GM12801 (cell line): ENCODE measurements at regions not wholly inside any gene's neighbourhood (a gene's known extent, or its start where the extent isn't known, plus 50 kb on each side); places are given as distances from the start of the nearest gene placed in this dataset.

ENCODE experiments used
- CTCF ChIP-seq: IDR thresholded peaks from one replicate; pipeline ENCODE4 v1.5.1; 2011; ENCODE audit warnings: control low read depth; ENCODE audit not compliant: insufficient read length; ENCODE audit errors: extremely low read depth

- TF ChIP-seq CTCF: no peak
These were observed 117.0 kb upstream of the SYT6 start for GRCh38 chr1:114270718-114271117.

GRCh38 chr1:114270282-114270681 is 116.6 kb upstream of the SYT6 start:
- no peak for TF ChIP-seq CTCF

- no peak for TF ChIP-seq CTCF
These were observed 115.9 kb upstream of the SYT6 start for GRCh38 chr1:114269539-114269938.

- TF ChIP-seq CTCF: no peak
These were observed 109.7 kb upstream of the SYT6 start for GRCh38 chr1:114263343-114263742.

- no peak for TF ChIP-seq CTCF
These were observed 108.7 kb upstream of the SYT6 start for GRCh38 chr1:114262337-114262736.

GRCh38 chr1:114260805-114261484 is 107.3 kb upstream of the SYT6 start:
- no peak for TF ChIP-seq CTCF

GRCh38 chr1:114259511-114260160 is 106.0 kb upstream of the SYT6 start:
- TF ChIP-seq CTCF: no peak
